ENCODE measurements at regions not wholly inside any gene's neighbourhood (a gene's known extent, or its start where the extent isn't known, plus 50 kb on each side); places are given as distances from the start of the nearest gene placed in this dataset.

GRCh38 chr6:33878562-33878961 is 74.8 kb upstream of the MLN start:
- peaks cover 9% of the 10 kb centered on the region for H3K4me1 Mint-ChIP-seq (ENCODE audit: unreplicated experiment)
- no peak overlapping the region for H3K4me3 Mint-ChIP-seq (ENCODE audit: unreplicated experiment)
- H3K27ac Mint-ChIP-seq (ENCODE audit: unreplicated experiment), result no peak overlapping the region
- no peaks in the 10 kb centered on the region for H3K36me3 Mint-ChIP-seq (ENCODE audit: low read depth, unreplicated experiment)
- TF ChIP-seq CTCF (IDR thresholded peaks at IDR 0.05; ENCODE audit: unreplicated experiment), result no peak
- no peak for DNase-seq (ENCODE audit: low spot score)
- H3K27me3 Mint-ChIP-seq (ENCODE audit: unreplicated experiment), result peaks cover 2% of the 10 kb centered on the region
- no peaks in the 10 kb centered on the region for H3K9me3 Mint-ChIP-seq (ENCODE audit: unreplicated experiment)

GRCh38 chr6:33877982-33878535 is 74.3 kb upstream of the MLN start:
- Mint-ChIP-seq H3K4me1 (ENCODE audit: unreplicated experiment) (peaks cover 9% of the 10 kb centered on the region), H3K36me3 (ENCODE audit: low read depth, unreplicated experiment) (no peaks in the 10 kb centered on the region), H3K9me3 (ENCODE audit: unreplicated experiment) (no peaks in the 10 kb centered on the region), H3K4me3 (ENCODE audit: unreplicated experiment) (no peak overlapping the region), H3K27me3 (ENCODE audit: unreplicated experiment) (peaks cover 2% of the 10 kb centered on the region), H3K27ac (ENCODE audit: unreplicated experiment) (no peak overlapping the region)
- TF ChIP-seq CTCF (IDR thresholded peaks at IDR 0.05; ENCODE audit: unreplicated experiment), result no peak
- DNase-seq (ENCODE audit: low spot score), result no peak

DNA sequence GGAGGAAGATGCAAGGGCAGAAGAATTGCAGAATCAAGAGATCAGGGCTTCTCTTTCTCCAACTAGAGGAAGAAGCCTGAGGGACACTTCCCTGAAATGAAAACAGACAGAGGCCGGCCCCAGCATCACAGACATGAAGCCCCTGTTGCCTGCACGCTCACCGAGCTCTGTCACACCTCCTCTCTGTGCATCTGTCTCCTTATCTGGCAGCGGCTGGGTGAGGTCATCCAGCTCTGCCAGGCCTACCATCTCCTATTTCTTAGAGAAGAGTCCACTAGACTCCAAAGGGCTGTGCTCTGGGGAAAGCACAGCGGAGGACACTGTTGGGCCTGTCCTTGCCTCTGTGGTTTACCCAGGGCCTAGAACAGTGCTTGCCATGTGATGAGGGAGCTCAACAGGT is 71.9 kb upstream of the MLN start:
- peaks cover 8% of the 10 kb centered on the region for H3K4me1 Mint-ChIP-seq (ENCODE audit: unreplicated experiment)
- H3K27me3 Mint-ChIP-seq (ENCODE audit: unreplicated experiment), result peaks cover 2% of the 10 kb centered on the region
- no peak for TF ChIP-seq CTCF (IDR thresholded peaks at IDR 0.05; ENCODE audit: unreplicated experiment)
- no peaks in the 10 kb centered on the region for H3K36me3 Mint-ChIP-seq (ENCODE audit: low read depth, unreplicated experiment)
- no peak overlapping the region for H3K27ac Mint-ChIP-seq (ENCODE audit: unreplicated experiment)
- H3K9me3 Mint-ChIP-seq (ENCODE audit: unreplicated experiment), result no peaks in the 10 kb centered on the region
- DNase-seq (ENCODE audit: low spot score), result no peak
- H3K4me3 Mint-ChIP-seq (ENCODE audit: unreplicated experiment), result no peak overlapping the region

DNA sequence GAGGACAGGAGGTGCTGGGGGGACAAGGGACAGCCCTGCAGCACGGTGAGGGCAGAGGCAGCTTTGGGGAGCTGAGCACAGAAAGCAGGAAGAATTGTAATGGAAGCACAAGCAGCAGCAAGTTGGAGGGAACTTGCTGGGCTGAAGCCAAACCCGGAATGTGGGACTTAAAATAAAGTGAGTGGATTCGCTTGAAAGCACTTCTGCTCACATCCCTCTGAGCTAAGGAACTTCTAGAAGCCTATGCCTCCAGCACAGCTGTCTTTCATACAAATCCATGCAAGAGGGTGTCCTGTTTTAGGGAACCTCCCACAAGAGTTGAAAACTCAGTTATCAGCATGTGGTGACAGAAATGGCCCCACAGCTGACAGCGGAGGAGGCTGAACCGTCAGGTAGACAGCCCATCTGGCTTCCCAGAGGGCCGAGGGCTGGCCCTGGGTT is 71.4 kb upstream of the MLN start:
- no peaks in the 10 kb centered on the region for H3K36me3 Mint-ChIP-seq (ENCODE audit: low read depth, unreplicated experiment)
- no peak for DNase-seq (ENCODE audit: low spot score)
- H3K27ac Mint-ChIP-seq (ENCODE audit: unreplicated experiment), result no peak overlapping the region
- H3K4me1 Mint-ChIP-seq (ENCODE audit: unreplicated experiment), result peaks cover 5% of the 10 kb centered on the region
- H3K9me3 Mint-ChIP-seq (ENCODE audit: unreplicated experiment), result no peaks in the 10 kb centered on the region
- H3K27me3 Mint-ChIP-seq (ENCODE audit: unreplicated experiment), result peaks cover 2% of the 10 kb centered on the region
- TF ChIP-seq CTCF (IDR thresholded peaks at IDR 0.05; ENCODE audit: unreplicated experiment), result no peak
- H3K4me3 Mint-ChIP-seq (ENCODE audit: unreplicated experiment), result no peak overlapping the region

- DNase-seq (ENCODE audit: low spot score), result no peak
- H3K4me1 Mint-ChIP-seq (ENCODE audit: unreplicated experiment), result peaks cover 5% of the 10 kb centered on the region
- H3K9me3 Mint-ChIP-seq (ENCODE audit: unreplicated experiment), result no peaks in the 10 kb centered on the region
- no peaks in the 10 kb centered on the region for H3K27me3 Mint-ChIP-seq (ENCODE audit: unreplicated experiment)
- no peak for TF ChIP-seq CTCF (IDR thresholded peaks at IDR 0.05; ENCODE audit: unreplicated experiment)
- H3K4me3 Mint-ChIP-seq (ENCODE audit: unreplicated experiment), result no peak overlapping the region
- H3K36me3 Mint-ChIP-seq (ENCODE audit: low read depth, unreplicated experiment), result no peaks in the 10 kb centered on the region
- H3K27ac Mint-ChIP-seq (ENCODE audit: unreplicated experiment), result no peak overlapping the region
Measured at GRCh38 chr6:33874136-33874760, 70.4 kb upstream of the MLN start.

All from endothelial cell (in vitro differentiated cells).